HG03060 (cell line): ENCODE measurements at regions not wholly inside any gene's neighbourhood (a gene's known extent, or its start where the extent isn't known, plus 50 kb on each side); places are given as distances from the start of the nearest gene placed in this dataset.

Experiments used
- ATAC-seq: cut with Tn5 transposase; IDR thresholded peaks from one replicate; pipeline ENCODE4 v1.9.1; 2021; ENCODE audit warnings: low read depth, moderate number of reproducible peaks; ENCODE audit not compliant: unreplicated experiment

GRCh38 chr2:18167871-18168270 is 289.4 kb downstream of the KCNS3 start:
- no peak for ATAC-seq

- no peak for ATAC-seq
Observed at GRCh38 chr2:18161681-18162080, 283.2 kb downstream of the KCNS3 start.

GRCh38 chr2:18159896-18160295 is 281.4 kb downstream of the KCNS3 start:
- ATAC-seq, result no peak

GRCh38 chr2:18156421-18156820 is 278.0 kb downstream of the KCNS3 start:
- ATAC-seq, result no peak

GRCh38 chr2:18156002-18156401 is 277.5 kb downstream of the KCNS3 start:
- ATAC-seq, result no peak

GRCh38 chr2:18154812-18155211 is 276.3 kb downstream of the KCNS3 start:
- no peak for ATAC-seq

GRCh38 chr2:18154259-18154658 is 275.8 kb downstream of the KCNS3 start:
- ATAC-seq, result no peak

GRCh38 chr2:18153741-18154140 is 275.3 kb downstream of the KCNS3 start:
- ATAC-seq, result no peak

GRCh38 chr2:18151237-18151636 is 272.8 kb downstream of the KCNS3 start:
- no peak for ATAC-seq

GRCh38 chr2:18149660-18150246 is 271.3 kb downstream of the KCNS3 start:
- peak; percentile 70 for ATAC-seq

GRCh38 chr2:18136881-18137475 is 258.5 kb downstream of the KCNS3 start:
- no peak for ATAC-seq

- no peak for ATAC-seq
Observed at GRCh38 chr2:18133310-18133709, 254.8 kb downstream of the KCNS3 start.

GRCh38 chr2:18132697-18133096 is 254.2 kb downstream of the KCNS3 start:
- no peak for ATAC-seq

GRCh38 chr2:18131761-18132160 is 253.3 kb downstream of the KCNS3 start:
- no peak for ATAC-seq

- ATAC-seq, result no peak
Observed at GRCh38 chr2:18129348-18129747, 250.9 kb downstream of the KCNS3 start.

- no peak for ATAC-seq
Observed at GRCh38 chr2:18125303-18125702, 246.8 kb downstream of the KCNS3 start.

GRCh38 chr2:18124116-18124835 is 245.8 kb downstream of the KCNS3 start:
- ATAC-seq, result no peak

- ATAC-seq, result no peak
Observed at GRCh38 chr2:18123577-18123976, 245.1 kb downstream of the KCNS3 start.

- no peak for ATAC-seq
Observed at GRCh38 chr2:18123211-18123570, 244.7 kb downstream of the KCNS3 start.

GRCh38 chr2:18122544-18123210 is 244.2 kb downstream of the KCNS3 start:
- ATAC-seq, result no peak

GRCh38 chr2:18119883-18120282 is 241.4 kb downstream of the KCNS3 start:
- ATAC-seq, result no peak

- ATAC-seq, result no peak
Observed at GRCh38 chr2:18118703-18119102, 240.2 kb downstream of the KCNS3 start.
